ENCODE measurements at regions not wholly inside any gene's neighbourhood (a gene's known extent, or its start where the extent isn't known, plus 50 kb on each side); places are given as distances from the start of the nearest gene placed in this dataset.
A peak's percentile ranks its signal among the peaks of the same experiment; 100 is the strongest.

DNA sequence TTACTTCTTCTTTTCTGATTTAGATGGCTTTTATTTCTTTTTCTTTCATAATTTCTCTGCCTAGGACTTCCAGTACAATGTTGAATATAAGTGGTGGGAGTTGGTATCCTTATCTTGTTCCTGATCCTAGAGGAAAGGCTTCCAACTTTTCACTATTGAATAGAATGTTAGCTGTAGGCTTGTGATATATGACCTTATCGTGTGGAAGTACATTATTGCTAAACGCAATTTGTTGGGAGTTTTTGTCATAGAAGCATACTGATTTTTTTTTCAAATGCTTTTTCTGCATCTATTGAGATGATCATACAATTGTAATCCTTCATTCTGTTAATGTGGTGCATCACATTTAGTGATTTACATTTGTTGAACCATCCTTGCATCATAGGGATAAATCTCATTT, 79.5 kb downstream of the FASLG start:
- DNase-seq (ENCODE audit: low read depth): no peak
- TF ChIP-seq CTCF (conservative IDR thresholded peaks at IDR 0.05; ENCODE audit: low read depth, low read length): no peak
- H3K4me3 ChIP-seq (ENCODE audit: low read length): no peak overlapping the region

DNA sequence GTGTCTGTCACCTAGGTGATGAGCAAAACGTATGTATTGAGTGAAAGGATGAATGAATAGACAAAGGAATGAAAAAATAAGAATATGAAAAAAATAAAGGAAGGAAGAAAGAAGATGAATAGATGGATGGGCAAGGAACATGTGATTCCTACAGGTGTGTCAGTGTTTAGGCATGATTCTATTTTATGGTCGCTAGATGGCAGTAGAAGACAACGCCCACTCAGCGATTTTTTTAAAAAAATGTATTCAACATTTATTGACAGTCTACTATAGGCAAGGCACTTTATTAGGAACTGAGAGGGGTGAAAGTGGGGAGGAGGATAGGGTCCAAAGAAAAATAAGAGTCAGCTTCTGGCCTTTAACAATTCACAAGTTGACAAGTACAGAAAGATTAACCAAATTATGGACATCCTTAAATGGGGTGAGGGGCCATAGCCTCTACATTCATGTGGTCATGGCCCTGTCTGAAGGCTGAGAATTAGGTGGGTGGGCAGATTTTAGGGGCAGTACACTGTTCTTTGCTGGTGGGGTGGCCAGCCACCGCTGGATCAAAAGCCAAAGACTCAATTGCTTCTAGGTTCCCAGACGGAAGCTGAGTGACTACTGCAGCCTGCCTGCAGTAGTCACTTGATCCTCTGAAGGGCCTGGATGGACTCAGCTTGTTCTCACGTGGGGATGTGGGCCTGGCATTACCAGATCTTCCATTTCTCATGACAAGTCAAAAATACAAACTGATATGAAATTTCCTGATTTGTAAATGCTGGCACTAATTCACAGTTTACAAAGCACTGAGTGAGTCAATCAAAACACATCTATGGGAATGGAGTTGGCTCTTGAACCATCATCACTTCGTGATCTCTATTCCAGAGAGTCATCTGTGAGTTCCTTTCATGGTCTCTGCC, 83.9 kb downstream of the FASLG start:
- H3K4me3 ChIP-seq (ENCODE audit: low read length): no peak overlapping the region
- peak; percentile 73 for TF ChIP-seq CTCF (conservative IDR thresholded peaks at IDR 0.05; ENCODE audit: low read depth, low read length)
- DNase-seq (ENCODE audit: low read depth): no peak

- DNase-seq (ENCODE audit: low read depth): peak; percentile 54
- no peak overlapping the region for H3K4me3 ChIP-seq (ENCODE audit: low read length)
- TF ChIP-seq CTCF (conservative IDR thresholded peaks at IDR 0.05; ENCODE audit: low read depth, low read length): peak; percentile 70
These were observed 86.1 kb downstream of the FASLG start for GRCh38 chr1:172745014-172745413.

GRCh38 chr1:172746091-172746949, 87.4 kb downstream of the FASLG start:
- H3K4me3 ChIP-seq (ENCODE audit: low read length): no peak overlapping the region
- no peak for TF ChIP-seq CTCF (conservative IDR thresholded peaks at IDR 0.05; ENCODE audit: low read depth, low read length)
- peak; percentile 86 for DNase-seq (ENCODE audit: low read depth)

GRCh38 chr1:172748201-172748600, 89.3 kb downstream of the FASLG start:
- no peak overlapping the region for H3K4me3 ChIP-seq (ENCODE audit: low read length)
- TF ChIP-seq CTCF (conservative IDR thresholded peaks at IDR 0.05; ENCODE audit: low read depth, low read length): no peak

GRCh38 chr1:172751683-172752082, 92.8 kb downstream of the FASLG start:
- H3K4me3 ChIP-seq (ENCODE audit: low read length): no peak overlapping the region
- no peak for DNase-seq (ENCODE audit: low read depth)
- no peak for TF ChIP-seq CTCF (conservative IDR thresholded peaks at IDR 0.05; ENCODE audit: low read depth, low read length)

More at GRCh38 chr1:172748201-172748600, 89.3 kb downstream of the FASLG start:
- no peak for DNase-seq (ENCODE audit: low read depth)

All from retinal pigment epithelial cell (primary cell).